Caco-2 (cell line): ENCODE measurements at regions not wholly inside any gene's neighbourhood (a gene's known extent, or its start where the extent isn't known, plus 50 kb on each side); places are given as distances from the start of the nearest gene placed in this dataset.

Experiments
- BruUV-seq: library from RNA; stranded (reverse); fragments of 400-500 nt; replicated peaks from 2 replicates; lab custom pipeline; 2021; lab: Mats Ljungman, UMichigan
- CTCF ChIA-PET: fragments of 300-600 bp; sonication (Branson Sonifier 250); formaldehyde crosslinking; loops from one replicate; lab custom pipeline; 2022; ENCODE audit warnings: antibody characterized with exemption; lab: Charles Lee
- POLR2A ChIA-PET: fragments of 300-600 bp; sonication (Branson Sonifier 250); formaldehyde crosslinking; loops from one replicate; lab custom pipeline; 2022; ENCODE audit warnings: antibody characterized with exemption; lab: Charles Lee
- DNase-seq, 2 experiments: peaks; one replicate each; pipeline versions ENCODE4 v3.0.0 to v3.0.0-alpha.2; 2020 to 2022
- H3K27me3 ChIP-seq: replicated peaks from 2 replicates; pipeline ENCODE4 v1.6.0; 2011; ENCODE audit warnings: low read length; ENCODE audit not compliant: control insufficient read depth, insufficient read depth
- H3K36me3 ChIP-seq: 2 replicates; pipeline ENCODE4 v1.5.1; 2011; ENCODE audit warnings: low read length; ENCODE audit not compliant: control insufficient read depth, insufficient read depth
- H3K4me1 ChIP-seq: fragments of 250-450 bp; sonication (Bioruptor Pico); 2 replicates; pipeline ENCODE4 v1.5.1; 2020; ENCODE audit warnings: mild to moderate bottlenecking
- H3K4me3 ChIP-seq: 2 replicates; pipeline ENCODE4 v1.5.1; 2011; ENCODE audit warnings: low read depth, mild to moderate bottlenecking, control low read depth, low read length
- H3K9me3 ChIP-seq: fragments of 250-450 bp; sonication (Bioruptor Pico); 2 replicates; pipeline ENCODE4 v1.5.1; 2020; ENCODE audit warnings: mild to moderate bottlenecking, moderate library complexity
- H3K27ac Mint-ChIP-seq: one replicate; pipeline ENCODE4 v1.8.0; 2022; ENCODE audit warnings: mixed read lengths; ENCODE audit not compliant: unreplicated experiment
- H3K27me3 Mint-ChIP-seq: one replicate; pipeline ENCODE4 v1.8.0; 2022; ENCODE audit warnings: mixed read lengths; ENCODE audit not compliant: insufficient read depth, unreplicated experiment
- H3K36me3 Mint-ChIP-seq: one replicate; pipeline ENCODE4 v1.8.0; 2022; ENCODE audit warnings: mild to moderate bottlenecking, mixed read lengths; ENCODE audit not compliant: insufficient read depth, unreplicated experiment
- H3K4me1 Mint-ChIP-seq: one replicate; pipeline ENCODE4 v1.8.0; 2022; ENCODE audit warnings: low read depth, mixed read lengths; ENCODE audit not compliant: unreplicated experiment
- H3K4me3 Mint-ChIP-seq: one replicate; pipeline ENCODE4 v1.8.0; 2022; ENCODE audit warnings: mild to moderate bottlenecking, moderate library complexity, mixed read lengths; ENCODE audit not compliant: unreplicated experiment
- H3K9me3 Mint-ChIP-seq: one replicate; pipeline ENCODE4 v1.8.0; 2022; ENCODE audit warnings: mixed read lengths; ENCODE audit not compliant: unreplicated experiment
- intact Hi-C: fragments of 100-400 bp; cut with micrococcal nuclease; formaldehyde crosslinking; loops from one replicate; pipeline ENCODE4 v1.10.0; 2022; ENCODE audit not compliant: unreplicated experiment
- TF ChIP-seq, protein P1 (sequence below), 2 experiments: fragments of 200-600 bp in 1 of 2; IDR thresholded peaks; 1 replicate in 1 of 2; 2 replicates in 1 of 2; pipeline versions ENCODE4 v1.5.1 to v1.8.0; 2011 to 2022; ENCODE audit warnings: antibody characterized with exemption in 1 of 2, control low read depth in 1 of 2, inconsistent platforms in 1 of 2, low read depth in 1 of 2, low read length in 1 of 2, mild to moderate bottlenecking in 1 of 2, moderate library complexity in 1 of 2; ENCODE audit not compliant: insufficient read depth in 1 of 2, severe bottlenecking in 1 of 2, unreplicated experiment in 1 of 2

DNA sequence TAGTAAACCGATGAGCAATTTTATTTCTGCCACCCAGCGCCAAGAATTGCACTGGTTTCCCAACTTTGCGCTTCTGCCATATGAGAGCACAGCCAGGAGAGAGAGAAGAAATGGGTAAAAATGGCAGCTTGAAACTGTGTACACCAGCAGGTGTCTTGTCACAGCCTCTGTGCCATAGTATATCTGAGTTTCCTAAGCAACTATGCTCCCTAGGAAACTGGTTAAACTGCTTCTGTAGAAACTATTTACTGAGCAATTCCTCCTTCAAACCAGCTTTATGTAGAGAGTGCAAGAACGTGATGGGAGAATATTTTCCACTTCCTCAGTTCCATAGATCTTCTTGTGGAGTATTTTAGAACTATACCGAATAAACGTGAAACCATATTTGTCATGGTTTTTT, 1361.3 kb downstream of the PCDH9 start:
- POLR2A ChIA-PET, result no interaction called here
- CTCF ChIA-PET, result no interaction called here
- DNase-seq, result no peak

GRCh38 chr13:65868099-65868498, 1362.0 kb downstream of the PCDH9 start:
- BruUV-seq, result no TSS peak
- Histone ChIP-seq H3K4me3 (no peak overlapping the region), H3K9me3 (no peaks in the 10 kb centered on the region), H3K27me3 (no peaks in the 10 kb centered on the region), H3K4me1 (no peaks in the 10 kb centered on the region), H3K36me3 (no peaks in the 10 kb centered on the region)
- DNase-seq, result no peak
- Mint-ChIP-seq H3K27ac (no peak overlapping the region), H3K27me3 (peaks cover 2% of the 10 kb centered on the region), H3K9me3 (no peaks in the 10 kb centered on the region), H3K4me3 (no peak overlapping the region), H3K4me1 (no peaks in the 10 kb centered on the region), H3K36me3 (no peaks in the 10 kb centered on the region)
- intact Hi-C loops, result no loop called here
- ChIA-PET CTCF (no interaction called here), POLR2A (no interaction called here)
- TF ChIP-seq, protein P1, sequence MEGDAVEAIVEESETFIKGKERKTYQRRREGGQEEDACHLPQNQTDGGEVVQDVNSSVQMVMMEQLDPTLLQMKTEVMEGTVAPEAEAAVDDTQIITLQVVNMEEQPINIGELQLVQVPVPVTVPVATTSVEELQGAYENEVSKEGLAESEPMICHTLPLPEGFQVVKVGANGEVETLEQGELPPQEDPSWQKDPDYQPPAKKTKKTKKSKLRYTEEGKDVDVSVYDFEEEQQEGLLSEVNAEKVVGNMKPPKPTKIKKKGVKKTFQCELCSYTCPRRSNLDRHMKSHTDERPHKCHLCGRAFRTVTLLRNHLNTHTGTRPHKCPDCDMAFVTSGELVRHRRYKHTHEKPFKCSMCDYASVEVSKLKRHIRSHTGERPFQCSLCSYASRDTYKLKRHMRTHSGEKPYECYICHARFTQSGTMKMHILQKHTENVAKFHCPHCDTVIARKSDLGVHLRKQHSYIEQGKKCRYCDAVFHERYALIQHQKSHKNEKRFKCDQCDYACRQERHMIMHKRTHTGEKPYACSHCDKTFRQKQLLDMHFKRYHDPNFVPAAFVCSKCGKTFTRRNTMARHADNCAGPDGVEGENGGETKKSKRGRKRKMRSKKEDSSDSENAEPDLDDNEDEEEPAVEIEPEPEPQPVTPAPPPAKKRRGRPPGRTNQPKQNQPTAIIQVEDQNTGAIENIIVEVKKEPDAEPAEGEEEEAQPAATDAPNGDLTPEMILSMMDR (IDR thresholded peaks at IDR 0.05; ENCODE audit: insufficient read depth in 1 of 2, low read depth in 1 of 2, low read length in 1 of 2, severe bottlenecking in 1 of 2, unreplicated experiment in 1 of 2), result no peak

More for the DNA sequence above, 1361.3 kb downstream of the PCDH9 start:
- Mint-ChIP-seq H3K4me3 (no peak overlapping the region), H3K4me1 (no peaks in the 10 kb centered on the region), H3K27me3 (peaks cover 2% of the 10 kb centered on the region), H3K9me3 (no peaks in the 10 kb centered on the region), H3K27ac (no peak overlapping the region), H3K36me3 (no peaks in the 10 kb centered on the region)
- Histone ChIP-seq H3K9me3 (no peaks in the 10 kb centered on the region), H3K27me3 (no peaks in the 10 kb centered on the region), H3K36me3 (no peaks in the 10 kb centered on the region), H3K4me1 (no peaks in the 10 kb centered on the region), H3K4me3 (no peak overlapping the region)
- intact Hi-C loops, result no loop called here
- no TSS peak for BruUV-seq
- TF ChIP-seq, protein P1 (IDR thresholded peaks at IDR 0.05; ENCODE audit: insufficient read depth in 1 of 2, low read depth in 1 of 2, low read length in 1 of 2, severe bottlenecking in 1 of 2, unreplicated experiment in 1 of 2), result no peak

GRCh38 chr13:65866138-65866537, 1364.0 kb downstream of the PCDH9 start:
- H3K36me3 Mint-ChIP-seq, result no peaks in the 10 kb centered on the region
- CTCF ChIA-PET, result no interaction called here
- no peak for DNase-seq
- peaks cover 2% of the 10 kb centered on the region for H3K27me3 Mint-ChIP-seq
- H3K4me3 ChIP-seq, result no peak overlapping the region
- POLR2A ChIA-PET, result no interaction called here
- H3K9me3 Mint-ChIP-seq, result no peaks in the 10 kb centered on the region
- no peak overlapping the region for H3K27ac Mint-ChIP-seq
- BruUV-seq, result no TSS peak
- no peaks in the 10 kb centered on the region for H3K9me3 ChIP-seq
- no peaks in the 10 kb centered on the region for H3K4me1 ChIP-seq
- no peaks in the 10 kb centered on the region for H3K36me3 ChIP-seq
- intact Hi-C loops, result no loop called here
- no peaks in the 10 kb centered on the region for H3K4me1 Mint-ChIP-seq
- no peak overlapping the region for H3K4me3 Mint-ChIP-seq
- TF ChIP-seq, protein P1 (IDR thresholded peaks at IDR 0.05; ENCODE audit: insufficient read depth in 1 of 2, low read depth in 1 of 2, low read length in 1 of 2, severe bottlenecking in 1 of 2, unreplicated experiment in 1 of 2), result no peak
- no peaks in the 10 kb centered on the region for H3K27me3 ChIP-seq
